ENCODE measurements at regions not wholly inside any gene's neighbourhood (a gene's known extent, or its start where the extent isn't known, plus 50 kb on each side); places are given as distances from the start of the nearest gene placed in this dataset.

GRCh38 chr18:44153981-44154380, 526.7 kb upstream of the SETBP1 start:
- ATAC-seq (no peak), DNase-seq (ENCODE audit: low spot score) (no peak)
- H3K4me3 Mint-ChIP-seq: no peak overlapping the region
- no peak for TF ChIP-seq RORB (CRISPR knock-in tag; IDR thresholded peaks at IDR 0.05)
- TF ChIP-seq EMX1 (CRISPR knock-in tag; IDR thresholded peaks at IDR 0.05): no peak
- TF ChIP-seq ZNF138 (CRISPR knock-in tag; conservative IDR thresholded peaks at IDR 0.05): no peak
- TF ChIP-seq STAT6 (CRISPR knock-in tag; conservative IDR thresholded peaks at IDR 0.05; ENCODE audit: low read depth): no peak
- no peaks in the 10 kb centered on the region for H3K27me3 Mint-ChIP-seq (ENCODE audit: low read depth)
- H3K4me1 Mint-ChIP-seq: no peaks in the 10 kb centered on the region
- no peak overlapping the region for H3K27ac Mint-ChIP-seq
- no peaks in the 10 kb centered on the region for H3K9me3 Mint-ChIP-seq
- no peaks in the 10 kb centered on the region for H3K36me3 Mint-ChIP-seq
- CTCF ChIA-PET: no interaction called here
- POLR2A ChIA-PET: no interaction called here

- Mint-ChIP-seq H3K4me1 (no peaks in the 10 kb centered on the region), H3K27ac (no peak overlapping the region), H3K27me3 (ENCODE audit: low read depth) (no peaks in the 10 kb centered on the region), H3K36me3 (no peaks in the 10 kb centered on the region; the same call in 1 of the 2 replicates), H3K9me3 (peaks cover under 1% of the 10 kb centered on the region), H3K4me3 (no peak overlapping the region)
- POLR2A ChIA-PET: no interaction called here
- CTCF ChIA-PET: no interaction called here
- ATAC-seq: no peak
- no peak for DNase-seq (ENCODE audit: low spot score)
- TF ChIP-seq STAT6 (CRISPR knock-in tag; conservative IDR thresholded peaks at IDR 0.05; ENCODE audit: low read depth) (no peak), FOXJ3 (CRISPR knock-in tag; IDR thresholded peaks at IDR 0.05; ENCODE audit: borderline replicate concordance) (no peak), PREB (CRISPR knock-in tag; IDR thresholded peaks at IDR 0.05; ENCODE audit: borderline replicate concordance) (no peak), ZNF532 (CRISPR knock-in tag; IDR thresholded peaks at IDR 0.05; ENCODE audit: borderline replicate concordance) (no peak), HMGA2 (CRISPR knock-in tag; IDR thresholded peaks at IDR 0.05) (no peak), NR3C1 (CRISPR knock-in tag; conservative IDR thresholded peaks at IDR 0.05; ENCODE audit: low read depth) (no peak), ZBTB43 (CRISPR knock-in tag; IDR thresholded peaks at IDR 0.05) (no peak), MYBL2 (CRISPR knock-in tag; IDR thresholded peaks at IDR 0.05) (no peak), GRHL2 (CRISPR knock-in tag; IDR thresholded peaks at IDR 0.05; ENCODE audit: insufficient replicate concordance, severe bottlenecking) (no peak), SOX15 (CRISPR knock-in tag; IDR thresholded peaks at IDR 0.05) (no peak), KAT7 (CRISPR knock-in tag; IDR thresholded peaks at IDR 0.05; ENCODE audit: borderline replicate concordance) (no peak), GTF2I (CRISPR knock-in tag; conservative IDR thresholded peaks at IDR 0.05) (no peak)
- TF ChIP-seq, protein P1, sequence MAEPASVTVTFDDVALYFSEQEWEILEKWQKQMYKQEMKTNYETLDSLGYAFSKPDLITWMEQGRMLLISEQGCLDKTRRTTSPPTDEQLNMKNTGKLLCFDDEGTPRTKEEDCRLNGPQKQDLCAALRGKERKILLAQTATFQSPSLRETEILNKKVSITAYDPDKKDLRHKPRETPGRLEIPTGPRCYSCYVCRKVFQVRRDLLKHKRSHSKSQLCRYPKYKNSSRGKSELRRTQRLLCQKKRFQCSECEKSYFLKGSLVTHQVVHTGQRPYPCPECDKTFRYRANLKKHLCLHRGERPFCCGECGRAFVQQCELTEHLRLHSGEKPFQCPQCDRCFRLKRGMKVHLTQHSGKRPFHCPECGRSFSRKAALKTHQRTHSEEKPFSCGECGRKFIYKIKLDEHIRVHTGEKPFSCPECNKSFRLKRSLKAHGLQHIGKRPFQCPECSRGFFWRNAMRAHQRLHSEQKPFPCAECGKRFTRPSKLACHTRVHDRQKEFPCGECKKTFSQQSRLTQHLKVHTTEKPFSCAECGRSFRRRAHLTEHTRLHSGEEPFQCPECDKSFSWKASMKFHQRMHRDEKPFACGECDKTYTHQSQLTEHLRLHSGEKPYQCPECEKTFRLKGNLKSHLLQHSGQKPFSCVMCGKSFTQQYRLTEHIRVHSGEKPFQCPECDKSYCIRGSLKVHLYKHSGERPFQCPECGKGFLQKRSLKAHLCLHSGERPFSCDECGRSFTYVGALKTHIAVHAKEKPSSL (CRISPR knock-in tag; conservative IDR thresholded peaks at IDR 0.05): no peak
These were observed 524.6 kb upstream of the SETBP1 start for GRCh38 chr18:44156126-44156525.
